NK-92 treated with Interleukin-12 subunit alpha and Interleukin-12 subunit beta, amount 100 ng/mL, for 24 hours (cell line): ENCODE measurements at regions not wholly inside any gene's neighbourhood (a gene's known extent, or its start where the extent isn't known, plus 50 kb on each side); places are given as distances from the start of the nearest gene placed in this dataset.

Source experiments
- DNase-seq: peaks from one replicate; lab custom pipeline; 2025; lab: John Stamatoyannopoulos, UW

GRCh38 chr11:19472679-19473078 is 231.9 kb upstream of the E2F8 start:
- no peak for DNase-seq

GRCh38 chr11:19467904-19468303 is 227.2 kb upstream of the E2F8 start:
- no peak for DNase-seq

- no peak for DNase-seq
Measured at GRCh38 chr11:19466314-19466713, 225.6 kb upstream of the E2F8 start.

- no peak for DNase-seq
Measured at GRCh38 chr11:19463976-19464375, 223.2 kb upstream of the E2F8 start.

- DNase-seq: no peak
Measured at GRCh38 chr11:19460718-19461405, 220.1 kb upstream of the E2F8 start.

- no peak for DNase-seq
Measured at GRCh38 chr11:19459240-19459639, 218.5 kb upstream of the E2F8 start.

GRCh38 chr11:19458721-19459120 is 218.0 kb upstream of the E2F8 start:
- DNase-seq: no peak

- no peak for DNase-seq
Measured at GRCh38 chr11:19458231-19458630, 217.5 kb upstream of the E2F8 start.

GRCh38 chr11:19455731-19456130 is 215.0 kb upstream of the E2F8 start:
- DNase-seq: no peak

GRCh38 chr11:19453651-19454257 is 213.0 kb upstream of the E2F8 start:
- no peak for DNase-seq

- DNase-seq: no peak
Measured at GRCh38 chr11:19451609-19452008, 210.9 kb upstream of the E2F8 start.

- DNase-seq: no peak
Measured at GRCh38 chr11:19450282-19450681, 209.5 kb upstream of the E2F8 start.

GRCh38 chr11:19448651-19449050 is 207.9 kb upstream of the E2F8 start:
- DNase-seq: no peak

- DNase-seq: no peak
Measured at GRCh38 chr11:19447150-19447566, 206.4 kb upstream of the E2F8 start.

- no peak for DNase-seq
Measured at GRCh38 chr11:19445771-19446170, 205.0 kb upstream of the E2F8 start.

GRCh38 chr11:19444231-19444630 is 203.5 kb upstream of the E2F8 start:
- DNase-seq: no peak

GRCh38 chr11:19442554-19442910 is 201.8 kb upstream of the E2F8 start:
- DNase-seq: no peak

- peak; percentile 60 for DNase-seq
Measured at GRCh38 chr11:19441752-19442553, 201.2 kb upstream of the E2F8 start.

GRCh38 chr11:19441288-19441687 is 200.5 kb upstream of the E2F8 start:
- DNase-seq: no peak

GRCh38 chr11:19437760-19438159 is 197.0 kb upstream of the E2F8 start:
- no peak for DNase-seq

- no peak for DNase-seq
Measured at GRCh38 chr11:19436932-19437331, 196.2 kb upstream of the E2F8 start.

GRCh38 chr11:19435306-19435989 is 194.7 kb upstream of the E2F8 start:
- no peak for DNase-seq

GRCh38 chr11:19433791-19434190 is 193.0 kb upstream of the E2F8 start:
- no peak for DNase-seq
